ENCODE measurements at regions not wholly inside any gene's neighbourhood (a gene's known extent, or its start where the extent isn't known, plus 50 kb on each side); places are given as distances from the start of the nearest gene placed in this dataset.
"Not testable (repeated sequence)": the region's sequence is repeated elsewhere in the genome, so short reads cannot be mapped to it uniquely, and the experiment has no call there.

DNA sequence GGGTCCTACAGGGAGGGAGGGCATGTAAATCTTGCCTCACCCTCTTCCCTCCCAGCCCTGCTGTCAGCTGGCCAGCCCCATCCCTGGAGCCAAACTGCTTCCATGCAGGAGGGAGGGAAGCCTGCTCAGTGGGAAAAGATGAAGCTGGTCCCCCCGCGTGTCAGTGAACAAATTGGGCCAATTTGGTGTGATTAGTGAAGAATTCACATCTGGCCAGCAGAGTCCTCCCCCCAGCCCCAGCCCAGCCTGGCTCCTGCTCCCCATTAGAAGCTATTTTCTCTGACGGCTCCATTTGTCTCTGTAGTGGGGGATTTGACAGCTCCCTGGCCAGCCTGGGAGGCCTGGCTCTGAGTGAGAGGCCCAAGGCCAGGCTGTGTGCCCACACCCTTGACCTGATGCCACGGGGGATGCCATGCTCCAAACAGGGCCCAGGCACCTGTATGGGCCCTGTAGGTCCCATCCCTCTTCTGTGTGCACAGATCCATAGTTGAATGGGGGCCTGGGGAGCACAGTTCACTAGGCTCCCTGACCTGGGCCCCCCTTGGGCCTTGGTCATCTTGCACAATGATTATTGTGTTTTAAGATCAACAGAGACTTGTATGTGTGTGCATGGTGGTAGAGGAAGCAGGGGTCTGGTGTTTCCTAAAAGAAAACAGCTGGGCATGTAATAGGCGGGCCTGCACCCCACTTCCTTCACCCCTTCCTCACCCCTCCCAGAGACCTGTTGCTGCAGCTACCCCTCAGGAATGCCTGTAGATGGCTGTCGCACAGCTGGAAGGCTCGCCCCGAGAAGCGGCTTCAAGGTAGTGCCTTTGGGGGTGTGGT lies 50.7 kb upstream of the TAC4 start:
- H3K9me3 Mint-ChIP-seq (ENCODE audit: unreplicated experiment), result no peaks in the 10 kb centered on the region

GRCh38 chr17:49899191-49899485 lies 51.3 kb upstream of the TAC4 start:
- Mint-ChIP-seq H3K27me3 (ENCODE audit: unreplicated experiment) (peaks cover 9% of the 10 kb centered on the region), H3K4me3 (ENCODE audit: unreplicated experiment) (no peak overlapping the region), H3K9me3 (ENCODE audit: unreplicated experiment) (peaks cover under 1% of the 10 kb centered on the region), H3K36me3 (ENCODE audit: unreplicated experiment) (no peaks in the 10 kb centered on the region), H3K4me1 (ENCODE audit: low read depth, unreplicated experiment) (peaks cover 2% of the 10 kb centered on the region), H3K27ac (ENCODE audit: unreplicated experiment) (no peak overlapping the region)
- TF ChIP-seq, protein P1, sequence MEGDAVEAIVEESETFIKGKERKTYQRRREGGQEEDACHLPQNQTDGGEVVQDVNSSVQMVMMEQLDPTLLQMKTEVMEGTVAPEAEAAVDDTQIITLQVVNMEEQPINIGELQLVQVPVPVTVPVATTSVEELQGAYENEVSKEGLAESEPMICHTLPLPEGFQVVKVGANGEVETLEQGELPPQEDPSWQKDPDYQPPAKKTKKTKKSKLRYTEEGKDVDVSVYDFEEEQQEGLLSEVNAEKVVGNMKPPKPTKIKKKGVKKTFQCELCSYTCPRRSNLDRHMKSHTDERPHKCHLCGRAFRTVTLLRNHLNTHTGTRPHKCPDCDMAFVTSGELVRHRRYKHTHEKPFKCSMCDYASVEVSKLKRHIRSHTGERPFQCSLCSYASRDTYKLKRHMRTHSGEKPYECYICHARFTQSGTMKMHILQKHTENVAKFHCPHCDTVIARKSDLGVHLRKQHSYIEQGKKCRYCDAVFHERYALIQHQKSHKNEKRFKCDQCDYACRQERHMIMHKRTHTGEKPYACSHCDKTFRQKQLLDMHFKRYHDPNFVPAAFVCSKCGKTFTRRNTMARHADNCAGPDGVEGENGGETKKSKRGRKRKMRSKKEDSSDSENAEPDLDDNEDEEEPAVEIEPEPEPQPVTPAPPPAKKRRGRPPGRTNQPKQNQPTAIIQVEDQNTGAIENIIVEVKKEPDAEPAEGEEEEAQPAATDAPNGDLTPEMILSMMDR (IDR thresholded peaks at IDR 0.05; ENCODE audit: partially characterized antibody, unreplicated experiment), result no peak
- no peak for DNase-seq

More for the DNA sequence above, 50.7 kb upstream of the TAC4 start:
- Mint-ChIP-seq H3K4me1 (ENCODE audit: low read depth, unreplicated experiment) (peaks cover 6% of the 10 kb centered on the region), H3K36me3 (ENCODE audit: unreplicated experiment) (no peaks in the 10 kb centered on the region), H3K4me3 (ENCODE audit: unreplicated experiment) (no peak overlapping the region), H3K27me3 (ENCODE audit: unreplicated experiment) (peaks cover 6% of the 10 kb centered on the region), H3K27ac (ENCODE audit: unreplicated experiment) (no peak overlapping the region)
- no peak for DNase-seq
- TF ChIP-seq, protein P1 (IDR thresholded peaks at IDR 0.05; ENCODE audit: partially characterized antibody, unreplicated experiment), result no peak

DNA sequence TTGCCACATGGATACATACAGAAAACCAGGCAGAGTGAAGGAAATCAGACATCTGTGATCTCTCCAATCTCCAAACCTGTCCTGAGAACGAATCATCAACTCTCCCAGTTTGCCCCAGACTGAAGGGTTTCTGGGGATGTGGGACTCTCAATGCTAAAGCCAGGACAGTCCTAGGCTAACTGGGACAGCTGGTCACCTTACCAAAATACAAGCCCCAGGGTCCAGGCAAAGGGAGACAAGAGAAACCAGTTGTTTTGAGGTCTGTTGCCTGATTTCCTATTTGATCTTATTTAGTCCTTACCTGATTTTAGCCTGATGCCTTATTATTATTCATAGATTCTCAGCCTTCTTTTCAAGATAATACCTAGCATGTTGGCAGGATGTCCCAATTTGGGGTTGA lies 51.7 kb upstream of the TAC4 start:
- peaks cover 1% of the 10 kb centered on the region for H3K9me3 Mint-ChIP-seq (ENCODE audit: unreplicated experiment)
- H3K36me3 Mint-ChIP-seq (ENCODE audit: unreplicated experiment), result no peaks in the 10 kb centered on the region
- TF ChIP-seq, protein P1 (IDR thresholded peaks at IDR 0.05; ENCODE audit: partially characterized antibody, unreplicated experiment), result no peak
- peaks cover 11% of the 10 kb centered on the region for H3K27me3 Mint-ChIP-seq (ENCODE audit: unreplicated experiment)
- no peak overlapping the region for H3K4me3 Mint-ChIP-seq (ENCODE audit: unreplicated experiment)
- no peak overlapping the region for H3K27ac Mint-ChIP-seq (ENCODE audit: unreplicated experiment)
- H3K4me1 Mint-ChIP-seq (ENCODE audit: low read depth, unreplicated experiment), result peaks cover 2% of the 10 kb centered on the region
- no peak for DNase-seq

DNA sequence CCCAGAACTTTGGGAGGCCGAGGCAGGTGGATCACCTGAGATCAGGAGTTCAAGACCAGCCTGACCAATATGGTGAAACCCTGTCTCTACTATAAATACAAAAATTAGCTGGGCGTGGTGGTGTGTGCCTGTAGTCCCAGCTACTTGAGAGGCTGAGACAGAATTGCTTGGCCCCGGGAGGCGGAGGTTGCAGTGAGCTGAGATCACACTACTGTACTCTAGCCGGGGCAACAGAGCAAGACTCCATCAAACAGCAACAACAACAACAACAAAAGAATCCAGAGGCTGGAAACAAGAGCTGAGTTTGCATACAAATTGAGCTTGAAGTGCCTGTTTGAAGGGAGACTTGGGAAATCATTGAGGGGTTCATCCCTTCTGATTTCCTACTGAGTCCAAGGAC lies 52.9 kb upstream of the TAC4 start:
- peaks cover 11% of the 10 kb centered on the region for H3K27me3 Mint-ChIP-seq (ENCODE audit: unreplicated experiment)
- H3K27ac Mint-ChIP-seq (ENCODE audit: unreplicated experiment); H3K36me3 Mint-ChIP-seq (ENCODE audit: unreplicated experiment); H3K4me3 Mint-ChIP-seq (ENCODE audit: unreplicated experiment); DNase-seq; H3K9me3 Mint-ChIP-seq (ENCODE audit: unreplicated experiment); H3K4me1 Mint-ChIP-seq (ENCODE audit: low read depth, unreplicated experiment): not testable (repeated sequence)

- no peaks in the 10 kb centered on the region for H3K36me3 Mint-ChIP-seq (ENCODE audit: unreplicated experiment)
- peaks cover 2% of the 10 kb centered on the region for H3K4me1 Mint-ChIP-seq (ENCODE audit: low read depth, unreplicated experiment)
- H3K27ac Mint-ChIP-seq (ENCODE audit: unreplicated experiment), result no peak overlapping the region
- H3K9me3 Mint-ChIP-seq (ENCODE audit: unreplicated experiment), result peaks cover 1% of the 10 kb centered on the region
- peak overlapping the region; percentile 45 for H3K4me3 Mint-ChIP-seq (ENCODE audit: unreplicated experiment)
- peaks cover 14% of the 10 kb centered on the region for H3K27me3 Mint-ChIP-seq (ENCODE audit: unreplicated experiment)
- no peak for DNase-seq
- TF ChIP-seq, protein P1 (IDR thresholded peaks at IDR 0.05; ENCODE audit: partially characterized antibody, unreplicated experiment), result no peak
These were observed 53.8 kb upstream of the TAC4 start for GRCh38 chr17:49901460-49902331.
